Tibial nerve (tissue), 4 donors: ENCODE measurements at regions not wholly inside any gene's neighbourhood (a gene's known extent, or its start where the extent isn't known, plus 50 kb on each side); places are given as distances from the start of the nearest gene placed in this dataset.
"Not testable (repeated sequence)": the region's sequence is repeated elsewhere in the genome, so short reads cannot be mapped to it uniquely, and the experiment has no call there.

Source experiments
- DNase-seq, 2 donors: peaks; one replicate each; pipeline ENCODE4 v3.0.0-alpha.2; 2019; ENCODE audit warnings: low spot score in 2 of 2
- H3K27ac ChIP-seq, 4 donors: fragments of 200-600 bp; sonication (generic) in 3 of 4; one replicate each; pipeline ENCODE4 v1.5.1; 2017 to 2019; ENCODE audit warnings: mild to moderate bottlenecking in 1 of 4
- H3K27me3 ChIP-seq, 2 donors: fragments of 200-600 bp; sonication (generic) in 1 of 2; one replicate each; pipeline versions ENCODE4 v1.5.1 to v1.6.0; 2017 to 2019
- H3K36me3 ChIP-seq, 3 donors: fragments of 200-600 bp; sonication (generic); one replicate each; pipeline ENCODE4 v1.5.1; 2018 to 2019
- H3K4me1 ChIP-seq, 4 donors: fragments of 200-600 bp; sonication (generic) in 3 of 4; one replicate each; pipeline ENCODE4 v1.5.1; 2017 to 2019
- H3K4me3 ChIP-seq, 4 donors: fragments of 200-600 bp; sonication (generic) in 3 of 4; one replicate each; pipeline ENCODE4 v1.5.1; 2017 to 2019; ENCODE audit warnings: mild to moderate bottlenecking in 1 of 4, moderate library complexity in 1 of 4
- H3K9me3 ChIP-seq, 4 donors: fragments of 200-600 bp; sonication (generic) in 3 of 4; one replicate each; pipeline ENCODE4 v1.5.1; 2017 to 2019
- EP300 ChIP-seq, 2 donors: sonication (generic); formaldehyde crosslinking; IDR thresholded peaks; one replicate each; pipeline ENCODE4 v1.6.1; 2017; ENCODE audit warnings: antibody characterized with exemption in 2 of 2, mild to moderate bottlenecking in 1 of 2
- POLR2A ChIP-seq, 2 donors: fragments of 450-650 bp; IDR thresholded peaks; one replicate each; pipeline ENCODE4 v1.6.1; 2017; ENCODE audit warnings: antibody characterized with exemption in 2 of 2, mild to moderate bottlenecking in 2 of 2, moderate library complexity in 2 of 2
- WGBS, 2 donors: methylation state at CpG; one replicate each; pipeline ENCODE4 v1.1.5; 2018; 5-methylcytosine and 5-hydroxymethylcytosine counted together
- TF ChIP-seq, protein P1 (sequence below), 5 experiments: fragments of 200-600 bp in 3 of 5; fragments of 450-650 bp in 2 of 5; sonication (generic) in 3 of 5; IDR thresholded peaks; one replicate each; pipeline ENCODE4 v1.5.1; 2016 to 2019; ENCODE audit warnings: antibody characterized with exemption in 5 of 5, mild to moderate bottlenecking in 3 of 5, moderate library complexity in 2 of 5

DNA sequence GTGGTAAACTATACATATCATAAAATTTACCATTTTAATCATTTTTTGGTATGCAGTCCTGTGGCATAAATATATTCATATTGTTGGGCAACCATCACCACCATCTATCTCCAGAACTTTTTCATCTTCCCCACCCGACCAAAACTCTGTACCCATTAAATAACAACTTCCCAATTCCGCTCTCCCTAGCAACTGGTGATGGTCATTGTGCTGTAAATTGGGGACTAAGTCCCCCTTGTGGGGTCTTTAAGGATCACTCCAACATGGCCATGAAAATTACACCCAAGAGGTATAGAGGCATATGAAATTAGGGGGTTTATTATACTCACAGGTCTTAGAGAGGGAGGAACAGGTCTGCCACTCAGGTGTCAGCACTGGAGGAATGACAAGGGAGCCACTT is 57.4 kb upstream of the NKD1 start:
- Histone ChIP-seq H3K27me3 (no peaks in the 10 kb centered on the region), H3K27ac (no peak overlapping the region), H3K36me3 (no peaks in the 10 kb centered on the region), H3K4me1 (no peaks in the 10 kb centered on the region), H3K9me3 (peaks cover 0 to 1% (median 0%) of the 10 kb centered on the region in 4 donors), H3K4me3 (no peak overlapping the region)
- DNase-seq, result no peak
- 91 to 92% methylated on average over 2 of the region's 2 CpGs for WGBS, 2 donors
- TF ChIP-seq, protein P1, sequence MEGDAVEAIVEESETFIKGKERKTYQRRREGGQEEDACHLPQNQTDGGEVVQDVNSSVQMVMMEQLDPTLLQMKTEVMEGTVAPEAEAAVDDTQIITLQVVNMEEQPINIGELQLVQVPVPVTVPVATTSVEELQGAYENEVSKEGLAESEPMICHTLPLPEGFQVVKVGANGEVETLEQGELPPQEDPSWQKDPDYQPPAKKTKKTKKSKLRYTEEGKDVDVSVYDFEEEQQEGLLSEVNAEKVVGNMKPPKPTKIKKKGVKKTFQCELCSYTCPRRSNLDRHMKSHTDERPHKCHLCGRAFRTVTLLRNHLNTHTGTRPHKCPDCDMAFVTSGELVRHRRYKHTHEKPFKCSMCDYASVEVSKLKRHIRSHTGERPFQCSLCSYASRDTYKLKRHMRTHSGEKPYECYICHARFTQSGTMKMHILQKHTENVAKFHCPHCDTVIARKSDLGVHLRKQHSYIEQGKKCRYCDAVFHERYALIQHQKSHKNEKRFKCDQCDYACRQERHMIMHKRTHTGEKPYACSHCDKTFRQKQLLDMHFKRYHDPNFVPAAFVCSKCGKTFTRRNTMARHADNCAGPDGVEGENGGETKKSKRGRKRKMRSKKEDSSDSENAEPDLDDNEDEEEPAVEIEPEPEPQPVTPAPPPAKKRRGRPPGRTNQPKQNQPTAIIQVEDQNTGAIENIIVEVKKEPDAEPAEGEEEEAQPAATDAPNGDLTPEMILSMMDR (IDR thresholded peaks at IDR 0.05), result no peak
- TF ChIP-seq POLR2A (IDR thresholded peaks at IDR 0.05), result no peak
- TF ChIP-seq EP300 (IDR thresholded peaks at IDR 0.05), result no peak

DNA sequence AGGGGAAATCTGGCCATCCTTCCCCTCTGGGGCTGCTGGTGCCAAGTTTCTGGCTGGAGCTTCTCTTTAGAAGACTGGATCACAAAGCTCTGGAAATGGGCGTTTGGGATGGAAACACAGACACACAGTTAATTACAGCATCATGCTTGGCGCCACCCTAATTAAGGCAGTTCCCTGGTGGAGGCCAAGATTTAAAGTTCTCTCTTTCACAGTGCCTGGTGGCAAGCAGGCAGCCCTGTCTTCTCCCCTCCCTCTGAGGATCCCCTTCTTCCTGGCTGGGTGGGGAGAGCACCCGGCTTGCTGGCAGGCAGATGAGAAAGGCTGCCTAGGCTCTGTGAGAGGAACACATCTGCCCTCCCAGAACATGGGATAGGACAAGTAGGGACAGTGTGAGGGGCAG is 59.0 kb upstream of the NKD1 start:
- Histone ChIP-seq H3K27ac (no peak overlapping the region), H3K9me3 (peaks cover 0 to 15% (median 0%) of the 10 kb centered on the region in 4 donors), H3K4me3 (no peak overlapping the region), H3K36me3 (no peaks in the 10 kb centered on the region), H3K4me1 (no peaks in the 10 kb centered on the region), H3K27me3 (no peaks in the 10 kb centered on the region)
- WGBS, 2 donors, result 52 to 66% methylated on average over 3 of the region's 3 CpGs
- no peak for DNase-seq
- TF ChIP-seq, protein P1 (IDR thresholded peaks at IDR 0.05), result no peak
- TF ChIP-seq POLR2A (IDR thresholded peaks at IDR 0.05), result no peak

DNA sequence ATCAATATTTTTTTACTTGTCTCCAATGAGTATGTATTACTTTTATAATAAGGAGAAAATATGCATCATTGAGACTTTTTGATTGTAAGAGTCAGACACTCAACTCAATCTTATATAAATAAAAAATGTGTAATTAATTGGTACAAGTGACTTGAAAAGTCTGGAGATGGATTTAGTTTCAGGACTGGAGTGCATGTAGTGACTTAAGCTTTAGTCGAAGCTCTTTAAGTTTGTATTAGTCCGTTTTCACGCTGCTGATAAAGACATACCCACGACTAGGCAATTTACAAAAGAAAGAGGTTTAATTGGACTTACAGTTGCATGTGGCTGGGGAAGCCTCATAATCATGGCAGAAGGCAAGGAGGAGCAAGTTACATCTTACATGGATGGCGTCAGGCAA is 60.7 kb upstream of the NKD1 start:
- Histone ChIP-seq H3K4me3 (no peak overlapping the region), H3K36me3 (no peaks in the 10 kb centered on the region), H3K9me3 (peaks cover 0 to 24% (median 0%) of the 10 kb centered on the region in 4 donors), H3K4me1 (no peaks in the 10 kb centered on the region), H3K27ac (no peak overlapping the region), H3K27me3 (no peaks in the 10 kb centered on the region)
- 84 to 88% methylated on average over 5 of the region's 5 CpGs for WGBS, 2 donors
- TF ChIP-seq, protein P1 (IDR thresholded peaks at IDR 0.05), result no peak
- TF ChIP-seq POLR2A (IDR thresholded peaks at IDR 0.05), result no peak
- TF ChIP-seq EP300 (IDR thresholded peaks at IDR 0.05), result no peak
- no peak for DNase-seq

DNA sequence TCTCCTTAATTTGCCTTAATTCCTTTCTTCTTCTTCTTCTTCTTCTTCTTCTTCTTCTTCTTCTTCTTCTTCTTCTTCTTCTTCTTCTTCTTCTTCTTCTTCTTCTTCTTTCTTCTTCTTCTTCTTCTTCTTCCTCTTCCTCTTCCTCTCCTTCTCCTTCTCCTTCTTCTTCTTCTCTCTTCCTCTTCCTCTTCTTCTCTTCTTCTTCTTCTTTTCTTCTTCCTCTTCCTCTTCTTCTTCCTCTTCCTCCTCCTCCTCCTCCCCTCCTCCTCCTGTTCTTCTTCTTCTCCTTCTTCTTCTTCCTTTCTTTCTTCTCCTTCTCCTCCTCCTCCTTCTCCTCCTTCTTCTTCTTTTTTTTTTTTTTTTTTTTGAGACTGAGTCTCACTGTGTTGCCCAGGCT is 62.0 kb upstream of the NKD1 start:
- not testable (repeated sequence) for H3K4me3 ChIP-seq, H3K27me3 ChIP-seq, H3K27ac ChIP-seq, H3K4me1 ChIP-seq, DNase-seq, H3K36me3 ChIP-seq
- peaks cover 0 to 24% (median 0%) of the 10 kb centered on the region in 4 donors for H3K9me3 ChIP-seq

DNA sequence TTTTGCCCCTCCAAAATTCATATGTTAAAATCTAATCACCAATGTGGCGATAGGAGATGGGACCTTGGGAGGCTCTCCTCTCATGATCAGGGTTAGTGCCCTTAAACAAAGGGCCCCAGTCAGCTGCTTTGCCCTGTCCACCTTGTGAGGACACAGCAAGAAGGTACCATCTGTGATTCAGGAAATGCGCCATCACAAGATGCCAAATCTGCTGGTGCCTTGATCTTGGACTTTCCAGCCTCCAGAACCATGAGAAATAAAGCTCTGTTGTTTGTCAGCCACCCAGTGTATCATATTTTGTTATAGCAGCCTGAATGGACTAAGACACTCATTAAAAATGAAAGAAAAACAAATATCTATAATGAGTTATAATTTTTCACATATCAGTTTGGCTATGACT is 63.0 kb upstream of the NKD1 start:
- no peaks in the 10 kb centered on the region for H3K27me3 ChIP-seq
- no peak for DNase-seq

More for the DNA sequence above, 63.0 kb upstream of the NKD1 start:
- Histone ChIP-seq H3K4me3 (no peak overlapping the region), H3K4me1 (no peaks in the 10 kb centered on the region), H3K36me3 (no peaks in the 10 kb centered on the region), H3K9me3 (peaks cover 0 to 24% (median 0%) of the 10 kb centered on the region in 4 donors), H3K27ac (no peak overlapping the region)
- TF ChIP-seq EP300 (IDR thresholded peaks at IDR 0.05) (no peak), POLR2A (IDR thresholded peaks at IDR 0.05) (no peak)
- TF ChIP-seq, protein P1 (IDR thresholded peaks at IDR 0.05), result no peak
- WGBS, 2 donors, result 91 to 94% methylated on average over 2 of the region's 2 CpGs
